ENCODE measurements at regions not wholly inside any gene's neighbourhood (a gene's known extent, or its start where the extent isn't known, plus 50 kb on each side); places are given as distances from the start of the nearest gene placed in this dataset.

- H3K4me2 ChIP-seq (ENCODE audit: control insufficient read depth, insufficient read depth), result no peak overlapping the region
- no peak overlapping the region for H2AFZ ChIP-seq (ENCODE audit: control insufficient read depth, low read depth, low read length)
- H3K4me3 ChIP-seq, result no peak overlapping the region
- H3K27ac ChIP-seq (ENCODE audit: control insufficient read depth, insufficient read depth), result no peak overlapping the region
- no TSS peak for BruUV-seq (replicated peaks)
- ATAC-seq (no peak), DNase-seq (ENCODE audit: low read depth, low spot score) (no peak), FAIRE-seq (no peak)
- WGBS (ENCODE audit: insufficient coverage, insufficient replicate concordance, low lambda C conversion rate, missing lambda C conversion rate), result 48% methylated on average over 4 of the region's 4 CpGs
- H3K9ac ChIP-seq (ENCODE audit: control insufficient read depth, insufficient read depth, low read length), result no peak overlapping the region
- H3K4me1 ChIP-seq (ENCODE audit: control insufficient read depth, insufficient read depth, low read length), result no peaks in the 10 kb centered on the region
- no peaks in the 10 kb centered on the region for H3K36me3 ChIP-seq (ENCODE audit: control insufficient read depth in 2 of 2, insufficient read depth in 2 of 2, low read length in 1 of 2)
- intact Hi-C loops (cut with micrococcal nuclease; ENCODE audit: unreplicated experiment), result no loop called here
- ChIA-PET POLR2A (no interaction called here), RAD21 (ENCODE audit: unreplicated experiment) (no interaction called here), CTCF (interaction anchor here (1.1 kb wide), 1 partner anchor 21 kb away, joined by 3 read pairs; no protein-coding TSS in a partner anchor), SMC1A (ENCODE audit: uncharacterized antibody, unreplicated experiment) (no interaction called here)
- H4K20me1 ChIP-seq (ENCODE audit: control insufficient read depth, insufficient read depth), result no peaks in the 10 kb centered on the region
- in situ Hi-C loops (cut with MboI), result no loop called here
- H3K79me2 ChIP-seq (ENCODE audit: control insufficient read depth, insufficient read depth, low read length), result no peaks in the 10 kb centered on the region
- no peaks in the 10 kb centered on the region; the same call in 2 of the 3 replicates for H3K9me3 ChIP-seq (replicated peaks; ENCODE audit: control insufficient read depth, insufficient read depth, low read length)
- H3K27me3 ChIP-seq (replicated peaks in 1 of 2; ENCODE audit: control insufficient read depth in 2 of 2, insufficient read depth in 2 of 2, low read length in 1 of 2), result no peaks in the 10 kb centered on the region
- TF ChIP-seq CTCF (IDR thresholded peaks at IDR 0.05 in 2 of 3, conservative IDR thresholded peaks at IDR 0.05 in 1 of 3; ENCODE audit: control insufficient read depth in 2 of 3, extremely low read depth in 1 of 3, insufficient read depth in 1 of 3, low read depth in 3 of 3, low read length in 3 of 3) (no peak), CREB1 (IDR thresholded peaks at IDR 0.05; ENCODE audit: low read depth) (no peak), CHD2 (IDR thresholded peaks at IDR 0.05; ENCODE audit: borderline replicate concordance, low read depth, low read length) (no peak), ZNF622 (IDR thresholded peaks at IDR 0.05) (no peak), SMAD1 (IDR thresholded peaks at IDR 0.05; ENCODE audit: low read depth, partially characterized antibody) (no peak), MEF2B (IDR thresholded peaks at IDR 0.05; ENCODE audit: partially characterized antibody, poor library complexity, severe bottlenecking) (no peak), STAT3 (IDR thresholded peaks at IDR 0.05; ENCODE audit: low read depth, low read length) (no peak), MXI1 (IDR thresholded peaks at IDR 0.05; ENCODE audit: low read depth, low read length) (no peak), LARP7 (IDR thresholded peaks at IDR 0.05) (no peak), SP1 (IDR thresholded peaks at IDR 0.05; ENCODE audit: low read depth, low read length) (no peak), SIX5 (IDR thresholded peaks at IDR 0.05; ENCODE audit: low read depth, low read length, severe bottlenecking) (no peak), SRF (IDR thresholded peaks at IDR 0.05; ENCODE audit: low read depth in 2 of 2, low read length in 2 of 2) (no peak), CBX5 (IDR thresholded peaks at IDR 0.05; ENCODE audit: low read depth) (no peak)
Observed at GRCh38 chr13:40288259-40288658, 378.2 kb downstream of the FOXO1 start.
